Trophoblast cell (in vitro differentiated cells and primary cell): ENCODE measurements at regions not wholly inside any gene's neighbourhood (a gene's known extent, or its start where the extent isn't known, plus 50 kb on each side); places are given as distances from the start of the nearest gene placed in this dataset.

Experiments
- DNase-seq, 2 donors: peaks; one replicate each; pipeline ENCODE4 v3.0.0-alpha.2; 2016
- H2AFZ ChIP-seq: 2 replicates; pipeline ENCODE4 v1.6.1; 2013; ENCODE audit warnings: low read length, moderate library complexity, mild to moderate bottlenecking; ENCODE audit not compliant: insufficient read depth, poor library complexity
- H2AK5ac ChIP-seq: 2 replicates; pipeline ENCODE4 v1.6.1; 2013; ENCODE audit warnings: mild to moderate bottlenecking, low read length
- H2BK120ac ChIP-seq: 2 replicates; pipeline ENCODE4 v1.6.1; 2013; ENCODE audit warnings: low read length, mild to moderate bottlenecking, moderate library complexity; ENCODE audit not compliant: insufficient read depth, poor library complexity
- H2BK12ac ChIP-seq: 2 replicates; pipeline ENCODE4 v1.6.1; 2013; ENCODE audit warnings: mild to moderate bottlenecking, low read length, moderate library complexity
- H2BK5ac ChIP-seq: 2 replicates; pipeline ENCODE4 v1.6.1; 2013; ENCODE audit warnings: low read length, low read depth, moderate library complexity, mild to moderate bottlenecking; ENCODE audit not compliant: poor library complexity
- H3K14ac ChIP-seq: 2 replicates; pipeline ENCODE4 v1.6.1; 2013; ENCODE audit warnings: mild to moderate bottlenecking, low read length
- H3K18ac ChIP-seq: 2 replicates; pipeline ENCODE4 v1.6.1; 2013; ENCODE audit warnings: mild to moderate bottlenecking, low read length
- H3K23ac ChIP-seq: 2 replicates; pipeline ENCODE4 v1.6.1; 2013; ENCODE audit warnings: low read length
- H3K27ac ChIP-seq: 2 replicates; pipeline ENCODE4 v1.5.1; 2013; ENCODE audit warnings: low read depth, mild to moderate bottlenecking, inconsistent platforms, low read length, moderate library complexity
- H3K27me3 ChIP-seq: 2 replicates; pipeline ENCODE4 v1.6.1; 2013; ENCODE audit warnings: inconsistent platforms, mild to moderate bottlenecking, low read length, moderate library complexity; ENCODE audit not compliant: insufficient read depth
- H3K36me3 ChIP-seq, 2 experiments: 1 replicate in 1 of 2; 2 replicates in 1 of 2; pipeline ENCODE4 v1.6.1; 2013; ENCODE audit warnings: low read length in 2 of 2, mild to moderate bottlenecking in 2 of 2, moderate library complexity in 1 of 2; ENCODE audit not compliant: insufficient read depth in 2 of 2, control insufficient read depth in 1 of 2
- H3K4ac ChIP-seq: 2 replicates; pipeline ENCODE4 v1.6.1; 2013; ENCODE audit warnings: low read depth, mild to moderate bottlenecking, low read length, moderate library complexity
- H3K4me1 ChIP-seq, 2 experiments: 1 replicate in 1 of 2; 2 replicates in 1 of 2; pipeline ENCODE4 v1.6.1; 2013; ENCODE audit warnings: low read length in 2 of 2, mild to moderate bottlenecking in 2 of 2, moderate library complexity in 1 of 2; ENCODE audit not compliant: insufficient read depth in 2 of 2, control insufficient read depth in 1 of 2
- H3K4me2 ChIP-seq: 2 replicates; pipeline ENCODE4 v1.6.1; 2013; ENCODE audit warnings: inconsistent platforms, mild to moderate bottlenecking, low read length, moderate library complexity
- H3K4me3 ChIP-seq: 2 replicates; pipeline ENCODE4 v1.5.1; 2013; ENCODE audit warnings: mild to moderate bottlenecking, low read depth, low read length, inconsistent platforms
- H3K79me1 ChIP-seq: one replicate; pipeline ENCODE4 v1.6.1; 2013; ENCODE audit warnings: low read length
- H3K79me2 ChIP-seq: 2 replicates; pipeline ENCODE4 v1.6.1; 2013; ENCODE audit warnings: low read length, mild to moderate bottlenecking; ENCODE audit not compliant: control insufficient read depth, insufficient read depth, poor library complexity
- H3K9ac ChIP-seq: 2 replicates; pipeline ENCODE4 v1.6.1; 2013; ENCODE audit warnings: mild to moderate bottlenecking, low read length
- H3K9me3 ChIP-seq: 2 replicates; pipeline ENCODE4 v1.6.1; 2013; ENCODE audit warnings: low read depth, mild to moderate bottlenecking, control low read depth, inconsistent platforms, low read length; ENCODE audit not compliant: insufficient read depth
- H4K12ac ChIP-seq: 2 replicates; pipeline ENCODE4 v1.6.1; 2013; ENCODE audit warnings: low read depth, mild to moderate bottlenecking, low read length, moderate library complexity
- H4K8ac ChIP-seq: 2 replicates; pipeline ENCODE4 v1.6.1; 2013; ENCODE audit warnings: low read depth, mild to moderate bottlenecking, low read length, moderate library complexity
- H4K91ac ChIP-seq: one replicate; pipeline ENCODE4 v1.6.1; 2013; ENCODE audit warnings: low read depth, mild to moderate bottlenecking, low read length, moderate library complexity
- WGBS: extraction: QIAGEN DNeasy Blood & Tissue Kit; methylation state at CpG from one replicate; pipeline ENCODE4 v1.1.7; 2013; ENCODE audit warnings: missing lambda C conversion rate; ENCODE audit not compliant: insufficient read length, insufficient coverage; ENCODE audit errors: extremely low coverage; 5-methylcytosine and 5-hydroxymethylcytosine counted together

DNA sequence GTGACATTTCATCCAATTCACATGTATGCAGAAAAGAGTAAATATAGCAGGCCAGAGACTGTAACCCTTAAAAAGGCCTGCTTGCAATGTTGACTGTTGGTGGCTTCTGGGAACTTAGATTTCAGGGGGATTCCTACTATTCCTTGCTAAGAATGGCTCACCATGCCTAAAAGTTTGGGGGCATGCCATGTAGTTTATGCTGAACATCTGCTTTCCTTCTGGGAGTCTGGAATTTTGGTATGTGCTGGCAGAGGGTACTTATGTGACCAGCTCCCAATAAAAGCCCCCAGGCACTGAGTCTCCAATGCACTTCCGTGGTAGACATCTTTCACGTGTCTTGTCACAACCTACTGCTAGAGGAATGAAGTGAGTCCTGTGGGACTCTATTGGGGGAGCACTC, 88.4 kb upstream of the PCDH8 start:
- no CpG with 5 or more reads among the region's 2 CpGs for WGBS

DNA sequence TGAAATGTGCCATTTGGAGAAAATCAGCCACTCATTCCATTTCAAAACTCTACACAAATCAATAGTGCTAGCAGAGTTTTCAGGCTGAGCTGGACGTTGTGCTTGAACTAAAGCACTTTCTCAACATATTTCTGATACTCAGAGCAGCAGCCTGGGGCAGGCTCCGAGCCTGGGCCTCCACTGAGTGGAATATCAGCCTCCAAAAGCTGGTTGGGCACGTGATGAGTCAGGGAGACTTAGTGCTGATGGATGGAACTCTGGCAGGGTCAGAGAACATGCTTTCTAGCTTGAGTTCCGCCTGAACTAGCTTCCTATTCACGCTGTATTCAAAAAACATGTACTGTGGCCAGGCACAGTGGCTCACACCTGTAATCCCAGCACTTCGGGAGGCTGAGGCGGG, 85.8 kb upstream of the PCDH8 start:
- Histone ChIP-seq H3K4me1 (peaks cover 0 to 3% of the 10 kb centered on the region in 2 experiments), H3K36me3 (no peaks in the 10 kb centered on the region), H3K14ac (no peak overlapping the region), H3K27me3 (no peaks in the 10 kb centered on the region), H3K79me1 (no peaks in the 10 kb centered on the region), H4K12ac (no peak overlapping the region), H2BK5ac (no peak overlapping the region), H2AFZ (no peak overlapping the region), H2BK120ac (no peak overlapping the region), H3K4me3 (no peak overlapping the region), H3K23ac (no peak overlapping the region), H3K27ac (no peak overlapping the region), H3K4me2 (no peak overlapping the region), H2AK5ac (no peak overlapping the region), H4K8ac (no peak overlapping the region), H3K4ac (no peak overlapping the region), H4K91ac (no peak overlapping the region), H3K9ac (no peak overlapping the region), H3K9me3 (no peaks in the 10 kb centered on the region), H2BK12ac (no peak overlapping the region), H3K79me2 (no peaks in the 10 kb centered on the region), H3K18ac (no peak overlapping the region)
- no peak for DNase-seq
- WGBS = no CpG with 5 or more reads among the region's 7 CpGs

More for the DNA sequence above, 88.4 kb upstream of the PCDH8 start:
- no peak overlapping the region for H3K4me2 ChIP-seq
- H3K9ac ChIP-seq = no peak overlapping the region
- no peak overlapping the region for H3K18ac ChIP-seq
- no peak overlapping the region for H4K91ac ChIP-seq
- no peaks in the 10 kb centered on the region for H3K79me2 ChIP-seq
- H3K4me3 ChIP-seq = no peak overlapping the region
- H4K12ac ChIP-seq = no peak overlapping the region
- no peak overlapping the region for H2AK5ac ChIP-seq
- H3K27ac ChIP-seq = no peak overlapping the region
- no peak overlapping the region for H3K14ac ChIP-seq
- no peak overlapping the region for H2BK12ac ChIP-seq
- no peak overlapping the region for H3K23ac ChIP-seq
- no peaks in the 10 kb centered on the region for H3K9me3 ChIP-seq
- no peak overlapping the region for H2AFZ ChIP-seq
- H3K79me1 ChIP-seq = no peaks in the 10 kb centered on the region
- no peak overlapping the region for H3K4ac ChIP-seq
- no peaks in the 10 kb centered on the region for H3K27me3 ChIP-seq
- H2BK120ac ChIP-seq = no peak overlapping the region
- H3K36me3 ChIP-seq = no peaks in the 10 kb centered on the region
- no peak overlapping the region for H2BK5ac ChIP-seq
- peak in 1 of 2 donors; percentile 20 for DNase-seq
- H4K8ac ChIP-seq = no peak overlapping the region
- H3K4me1 ChIP-seq = peaks cover 0 to 3% of the 10 kb centered on the region in 2 experiments

DNA sequence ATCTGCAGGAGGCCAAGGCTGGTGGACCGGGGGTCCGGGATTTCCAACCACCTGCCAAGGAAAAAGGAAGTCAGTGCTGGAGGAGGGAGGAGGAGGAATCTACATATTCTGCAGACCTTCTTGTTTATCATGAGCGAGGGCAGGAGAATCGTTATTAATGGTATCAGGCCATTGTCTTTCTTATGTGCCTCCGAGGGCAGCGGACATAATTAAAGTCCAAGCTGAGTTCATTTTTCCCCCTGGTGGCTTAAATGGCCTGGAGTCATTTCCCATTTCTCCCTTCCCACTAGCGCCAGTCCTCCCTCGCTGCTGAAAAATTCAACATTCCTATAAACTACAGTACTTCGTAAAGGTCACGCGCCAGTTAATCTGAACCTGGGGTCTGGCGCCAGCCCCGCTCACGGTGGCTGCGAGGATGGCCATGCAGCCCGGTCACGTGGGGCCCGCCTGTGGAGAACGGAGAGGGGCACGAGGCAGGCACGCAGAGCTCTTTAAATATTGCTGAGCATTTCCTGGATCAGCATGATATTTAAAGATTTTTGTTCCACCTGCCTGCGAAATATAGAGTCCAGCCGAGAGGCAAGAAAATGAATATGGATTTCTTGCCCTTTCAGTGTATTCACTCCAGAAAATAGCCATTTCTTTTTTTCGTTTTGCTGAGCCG, 85.2 kb upstream of the PCDH8 start:
- H3K4ac ChIP-seq = no peak overlapping the region
- no peak overlapping the region for H3K9ac ChIP-seq
- H2BK5ac ChIP-seq = no peak overlapping the region
- no peak overlapping the region for H2AK5ac ChIP-seq
- H3K79me1 ChIP-seq = no peaks in the 10 kb centered on the region
- no peak overlapping the region for H2AFZ ChIP-seq
- no peak overlapping the region for H4K8ac ChIP-seq
- H3K4me3 ChIP-seq = no peak overlapping the region
- no peaks in the 10 kb centered on the region for H3K36me3 ChIP-seq
- H2BK12ac ChIP-seq = no peak overlapping the region
- no CpG with 5 or more reads among the region's 25 CpGs for WGBS
- H3K23ac ChIP-seq = no peak overlapping the region
- no peak overlapping the region for H4K12ac ChIP-seq
- no peak overlapping the region for H3K4me2 ChIP-seq
- no peak overlapping the region for H3K27ac ChIP-seq
- H3K27me3 ChIP-seq = no peaks in the 10 kb centered on the region
- H3K18ac ChIP-seq = no peak overlapping the region
- DNase-seq = no peak
- H3K14ac ChIP-seq = no peak overlapping the region
- no peaks in the 10 kb centered on the region for H3K79me2 ChIP-seq
- peaks cover 0 to 3% of the 10 kb centered on the region in 2 experiments for H3K4me1 ChIP-seq
- no peaks in the 10 kb centered on the region for H3K9me3 ChIP-seq
- no peak overlapping the region for H4K91ac ChIP-seq
- H2BK120ac ChIP-seq = no peak overlapping the region

DNA sequence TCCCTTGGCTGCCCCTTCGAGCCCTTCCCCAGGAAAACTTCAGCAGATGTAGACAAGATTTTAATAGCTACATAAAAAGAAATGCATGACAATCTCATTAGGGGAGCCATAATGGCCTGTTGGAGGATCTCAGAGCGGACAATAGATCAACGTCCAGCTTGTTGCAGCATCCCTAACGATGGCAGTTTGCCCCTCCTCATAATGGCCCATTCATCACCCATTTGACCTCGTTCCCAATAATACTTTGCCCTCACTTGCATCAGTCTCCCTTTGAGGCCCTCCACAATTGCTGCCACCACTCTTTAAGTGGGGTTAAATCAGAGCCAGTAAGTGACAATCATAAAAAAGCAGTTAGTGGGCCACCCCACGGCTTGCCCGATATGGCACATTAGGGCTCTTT, 84.7 kb upstream of the PCDH8 start:
- peaks cover 0 to 3% of the 10 kb centered on the region in 2 experiments for H3K4me1 ChIP-seq
- no peak overlapping the region for H3K18ac ChIP-seq
- no peaks in the 10 kb centered on the region for H3K9me3 ChIP-seq
- no peaks in the 10 kb centered on the region for H3K27me3 ChIP-seq
- no peak overlapping the region for H4K12ac ChIP-seq
- no peaks in the 10 kb centered on the region for H3K79me2 ChIP-seq
- H3K23ac ChIP-seq = no peak overlapping the region
- H2BK120ac ChIP-seq = no peak overlapping the region
- H4K8ac ChIP-seq = no peak overlapping the region
- no peak overlapping the region for H3K14ac ChIP-seq
- H3K4ac ChIP-seq = no peak overlapping the region
- no peak overlapping the region for H2AFZ ChIP-seq
- no peak overlapping the region for H3K27ac ChIP-seq
- H3K4me2 ChIP-seq = no peak overlapping the region
- DNase-seq = no peak
- no CpG with 5 or more reads among the region's 7 CpGs for WGBS
- H3K36me3 ChIP-seq = no peaks in the 10 kb centered on the region
- no peak overlapping the region for H3K4me3 ChIP-seq
- H2BK12ac ChIP-seq = no peak overlapping the region
- no peak overlapping the region for H2BK5ac ChIP-seq
- H3K79me1 ChIP-seq = no peaks in the 10 kb centered on the region
- H2AK5ac ChIP-seq = peak overlapping the region; percentile 29
- H4K91ac ChIP-seq = no peak overlapping the region
- H3K9ac ChIP-seq = no peak overlapping the region
